Trophoblast cell (in vitro differentiated cells and primary cell): ENCODE measurements at regions not wholly inside any gene's neighbourhood (a gene's known extent, or its start where the extent isn't known, plus 50 kb on each side); places are given as distances from the start of the nearest gene placed in this dataset.

Source experiments
- DNase-seq, 2 donors: peaks; one replicate each; pipeline ENCODE4 v3.0.0-alpha.2; 2016
- H2AFZ ChIP-seq: 2 replicates; pipeline ENCODE4 v1.6.1; 2013; ENCODE audit warnings: low read length, moderate library complexity, mild to moderate bottlenecking; ENCODE audit not compliant: insufficient read depth, poor library complexity
- H2AK5ac ChIP-seq: 2 replicates; pipeline ENCODE4 v1.6.1; 2013; ENCODE audit warnings: mild to moderate bottlenecking, low read length
- H2BK120ac ChIP-seq: 2 replicates; pipeline ENCODE4 v1.6.1; 2013; ENCODE audit warnings: low read length, mild to moderate bottlenecking, moderate library complexity; ENCODE audit not compliant: insufficient read depth, poor library complexity
- H2BK12ac ChIP-seq: 2 replicates; pipeline ENCODE4 v1.6.1; 2013; ENCODE audit warnings: mild to moderate bottlenecking, low read length, moderate library complexity
- H2BK5ac ChIP-seq: 2 replicates; pipeline ENCODE4 v1.6.1; 2013; ENCODE audit warnings: low read length, low read depth, moderate library complexity, mild to moderate bottlenecking; ENCODE audit not compliant: poor library complexity
- H3K14ac ChIP-seq: 2 replicates; pipeline ENCODE4 v1.6.1; 2013; ENCODE audit warnings: mild to moderate bottlenecking, low read length
- H3K18ac ChIP-seq: 2 replicates; pipeline ENCODE4 v1.6.1; 2013; ENCODE audit warnings: mild to moderate bottlenecking, low read length
- H3K23ac ChIP-seq: 2 replicates; pipeline ENCODE4 v1.6.1; 2013; ENCODE audit warnings: low read length
- H3K27ac ChIP-seq: 2 replicates; pipeline ENCODE4 v1.5.1; 2013; ENCODE audit warnings: low read depth, mild to moderate bottlenecking, inconsistent platforms, low read length, moderate library complexity
- H3K27me3 ChIP-seq: 2 replicates; pipeline ENCODE4 v1.6.1; 2013; ENCODE audit warnings: inconsistent platforms, mild to moderate bottlenecking, low read length, moderate library complexity; ENCODE audit not compliant: insufficient read depth
- H3K36me3 ChIP-seq, 2 experiments: 1 replicate in 1 of 2; 2 replicates in 1 of 2; pipeline ENCODE4 v1.6.1; 2013; ENCODE audit warnings: low read length in 2 of 2, mild to moderate bottlenecking in 2 of 2, moderate library complexity in 1 of 2; ENCODE audit not compliant: insufficient read depth in 2 of 2, control insufficient read depth in 1 of 2
- H3K4ac ChIP-seq: 2 replicates; pipeline ENCODE4 v1.6.1; 2013; ENCODE audit warnings: low read depth, mild to moderate bottlenecking, low read length, moderate library complexity
- H3K4me1 ChIP-seq, 2 experiments: 1 replicate in 1 of 2; 2 replicates in 1 of 2; pipeline ENCODE4 v1.6.1; 2013; ENCODE audit warnings: low read length in 2 of 2, mild to moderate bottlenecking in 2 of 2, moderate library complexity in 1 of 2; ENCODE audit not compliant: insufficient read depth in 2 of 2, control insufficient read depth in 1 of 2
- H3K4me2 ChIP-seq: 2 replicates; pipeline ENCODE4 v1.6.1; 2013; ENCODE audit warnings: inconsistent platforms, mild to moderate bottlenecking, low read length, moderate library complexity
- H3K4me3 ChIP-seq: 2 replicates; pipeline ENCODE4 v1.5.1; 2013; ENCODE audit warnings: mild to moderate bottlenecking, low read depth, low read length, inconsistent platforms
- H3K79me1 ChIP-seq: one replicate; pipeline ENCODE4 v1.6.1; 2013; ENCODE audit warnings: low read length
- H3K79me2 ChIP-seq: 2 replicates; pipeline ENCODE4 v1.6.1; 2013; ENCODE audit warnings: low read length, mild to moderate bottlenecking; ENCODE audit not compliant: control insufficient read depth, insufficient read depth, poor library complexity
- H3K9ac ChIP-seq: 2 replicates; pipeline ENCODE4 v1.6.1; 2013; ENCODE audit warnings: mild to moderate bottlenecking, low read length
- H3K9me3 ChIP-seq: 2 replicates; pipeline ENCODE4 v1.6.1; 2013; ENCODE audit warnings: low read depth, mild to moderate bottlenecking, control low read depth, inconsistent platforms, low read length; ENCODE audit not compliant: insufficient read depth
- H4K12ac ChIP-seq: 2 replicates; pipeline ENCODE4 v1.6.1; 2013; ENCODE audit warnings: low read depth, mild to moderate bottlenecking, low read length, moderate library complexity
- H4K8ac ChIP-seq: 2 replicates; pipeline ENCODE4 v1.6.1; 2013; ENCODE audit warnings: low read depth, mild to moderate bottlenecking, low read length, moderate library complexity
- H4K91ac ChIP-seq: one replicate; pipeline ENCODE4 v1.6.1; 2013; ENCODE audit warnings: low read depth, mild to moderate bottlenecking, low read length, moderate library complexity
- WGBS: extraction: QIAGEN DNeasy Blood & Tissue Kit; methylation state at CpG from one replicate; pipeline ENCODE4 v1.1.7; 2013; ENCODE audit warnings: missing lambda C conversion rate; ENCODE audit not compliant: insufficient read length, insufficient coverage; ENCODE audit errors: extremely low coverage; 5-methylcytosine and 5-hydroxymethylcytosine counted together

DNA sequence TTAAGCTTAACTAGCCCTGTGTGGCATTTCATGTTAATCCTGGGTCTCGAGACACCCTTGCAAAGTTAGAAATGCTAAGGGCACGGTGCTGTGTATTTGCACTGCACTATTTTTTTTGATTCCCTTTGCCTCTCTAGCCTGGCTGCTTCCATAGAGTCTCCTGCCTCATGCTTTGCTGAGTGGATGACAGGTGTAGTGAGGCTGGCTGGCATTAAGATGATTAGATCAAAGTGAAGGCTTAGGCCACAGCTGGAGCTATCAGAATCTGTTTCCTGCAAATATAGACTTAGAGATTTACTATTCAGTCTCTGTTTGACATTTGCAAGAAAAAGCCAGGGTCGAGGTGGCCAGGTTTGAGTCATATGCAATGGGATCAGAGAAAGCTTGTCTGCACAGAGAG, 791.1 kb downstream of the AACS start:
- no CpG with 5 or more reads among the region's 3 CpGs for WGBS
- H2BK120ac ChIP-seq, result no peak overlapping the region
- H2BK5ac ChIP-seq, result no peak overlapping the region

GRCh38 chr12:125856896-125857295, 791.7 kb downstream of the AACS start:
- WGBS, result no CpG with 5 or more reads among the region's 3 CpGs

More for the DNA sequence above, 791.1 kb downstream of the AACS start:
- Histone ChIP-seq H3K4me2 (no peak overlapping the region), H3K79me2 (no peaks in the 10 kb centered on the region), H4K8ac (no peak overlapping the region), H3K4me3 (no peak overlapping the region), H4K12ac (no peak overlapping the region), H4K91ac (no peak overlapping the region), H2BK12ac (no peak overlapping the region), H3K27ac (no peak overlapping the region), H3K18ac (no peak overlapping the region), H2AFZ (no peak overlapping the region), H3K14ac (no peak overlapping the region), H3K23ac (no peak overlapping the region), H3K27me3 (no peaks in the 10 kb centered on the region), H3K4me1 (no peaks in the 10 kb centered on the region), H3K36me3 (no peaks in the 10 kb centered on the region), H2AK5ac (no peak overlapping the region), H3K4ac (no peak overlapping the region), H3K9ac (no peak overlapping the region), H3K9me3 (peaks cover 2% of the 10 kb centered on the region), H3K79me1 (no peaks in the 10 kb centered on the region)
- DNase-seq, result no peak

DNA sequence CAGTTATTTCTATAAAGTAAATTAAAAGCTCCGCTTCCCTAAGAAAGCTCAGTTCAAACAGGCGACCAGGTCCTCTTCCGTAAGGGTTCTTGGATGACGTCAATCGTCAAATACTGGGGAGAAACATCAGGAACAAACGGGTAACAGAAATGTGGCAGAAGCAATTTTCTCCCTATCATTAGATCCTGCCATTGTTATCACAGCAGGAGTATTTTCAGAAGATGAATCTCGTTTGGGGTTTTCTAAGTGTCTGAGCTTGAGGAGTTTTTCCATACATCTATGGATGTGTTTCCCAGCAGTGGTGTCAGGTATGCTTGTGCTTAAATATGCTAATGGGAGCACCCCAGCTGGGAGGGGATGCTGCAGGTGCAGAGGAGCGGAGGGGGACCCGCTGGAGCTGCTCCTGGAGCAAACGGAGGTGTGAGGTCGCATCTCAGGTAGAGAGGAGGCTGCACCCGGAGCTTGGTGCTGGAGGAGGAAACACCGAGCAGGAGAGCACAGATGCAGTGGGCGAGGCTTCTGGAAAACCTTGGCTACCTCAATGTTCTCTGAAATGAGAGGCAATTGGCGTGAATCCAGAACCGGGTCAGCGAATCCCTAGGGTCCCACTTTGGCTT, 795.5 kb downstream of the AACS start:
- H2BK5ac ChIP-seq, result no peak overlapping the region
- H4K12ac ChIP-seq, result no peak overlapping the region
- no CpG with 5 or more reads among the region's 17 CpGs for WGBS

More at GRCh38 chr12:125856896-125857295, 791.7 kb downstream of the AACS start:
- no peak overlapping the region for H4K12ac ChIP-seq
- no peak overlapping the region for H3K9ac ChIP-seq
- H2BK12ac ChIP-seq, result no peak overlapping the region
- H3K36me3 ChIP-seq, result no peaks in the 10 kb centered on the region
- no peak overlapping the region for H2BK5ac ChIP-seq
- no peak overlapping the region for H2AFZ ChIP-seq
- H3K9me3 ChIP-seq, result peaks cover 5% of the 10 kb centered on the region
- H3K4me1 ChIP-seq, result no peaks in the 10 kb centered on the region
- H3K79me1 ChIP-seq, result no peaks in the 10 kb centered on the region
- H3K23ac ChIP-seq, result no peak overlapping the region
- H3K79me2 ChIP-seq, result no peaks in the 10 kb centered on the region
- H3K4ac ChIP-seq, result no peak overlapping the region
- no peak for DNase-seq
- no peaks in the 10 kb centered on the region for H3K27me3 ChIP-seq
- H3K14ac ChIP-seq, result no peak overlapping the region
- H3K4me3 ChIP-seq, result no peak overlapping the region
- no peak overlapping the region for H3K18ac ChIP-seq
- H3K4me2 ChIP-seq, result no peak overlapping the region
- H4K8ac ChIP-seq, result no peak overlapping the region
- no peak overlapping the region for H2AK5ac ChIP-seq
- no peak overlapping the region for H2BK120ac ChIP-seq
- no peak overlapping the region for H4K91ac ChIP-seq
- no peak overlapping the region for H3K27ac ChIP-seq

DNA sequence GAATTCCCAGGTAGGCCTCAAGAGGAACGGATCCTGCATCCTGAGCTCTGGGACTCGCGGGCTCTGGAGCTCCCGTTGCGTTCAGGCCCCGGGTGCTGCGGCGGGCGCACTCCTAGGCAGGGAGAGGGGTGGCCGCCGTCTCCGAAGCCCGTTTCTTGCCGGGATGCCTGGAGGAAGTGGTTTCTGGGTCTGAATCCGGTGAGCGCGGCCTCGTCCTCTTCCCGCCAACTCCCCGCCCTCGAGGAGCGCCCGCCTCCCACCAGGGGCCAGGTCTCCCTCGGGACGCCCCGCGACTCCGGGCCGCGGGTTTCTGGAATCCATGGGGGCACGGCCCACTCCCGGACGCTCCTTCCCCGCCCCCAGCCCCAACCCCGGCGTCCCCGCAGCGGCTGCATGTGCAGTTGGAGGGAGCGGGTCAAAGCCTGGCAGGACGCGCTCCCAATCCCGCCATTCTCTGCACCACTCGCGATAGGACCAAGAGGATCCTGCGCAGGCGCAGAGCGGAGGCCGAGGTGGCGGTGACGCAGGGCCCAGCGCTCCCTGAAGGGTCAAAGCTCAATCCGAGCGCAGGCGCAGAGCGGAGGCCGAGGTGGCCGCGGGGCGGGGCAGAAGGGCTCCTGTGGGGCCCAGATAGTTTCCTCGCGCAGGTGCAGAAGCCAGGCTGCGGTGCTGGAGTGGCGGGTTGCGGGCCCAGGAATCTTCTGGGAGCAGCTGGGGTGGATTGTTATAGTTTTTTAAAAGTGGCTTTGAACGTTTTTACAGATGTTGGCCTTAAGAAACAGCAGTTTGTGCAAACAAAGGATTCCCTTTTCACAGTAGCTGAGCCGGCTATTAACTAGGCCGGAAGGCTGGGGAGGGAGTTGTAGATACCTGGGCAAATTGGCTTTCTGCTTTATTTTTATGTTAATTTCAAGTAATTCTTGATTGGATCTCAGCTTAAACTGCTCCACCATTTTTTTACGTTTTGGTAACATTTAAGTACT, 796.4 kb downstream of the AACS start:
- no CpG with 5 or more reads among the region's 68 CpGs for WGBS
- H3K4ac ChIP-seq, result no peak overlapping the region
- no peak overlapping the region for H2BK5ac ChIP-seq
- no peaks in the 10 kb centered on the region for H3K79me1 ChIP-seq
- H2AFZ ChIP-seq, result no peak overlapping the region
- H3K4me2 ChIP-seq, result no peak overlapping the region
- no peak overlapping the region for H2AK5ac ChIP-seq
- H3K79me2 ChIP-seq, result no peaks in the 10 kb centered on the region
- H4K8ac ChIP-seq, result no peak overlapping the region
- no peak overlapping the region for H3K14ac ChIP-seq
- H3K27ac ChIP-seq, result no peak overlapping the region
- H3K36me3 ChIP-seq, result no peaks in the 10 kb centered on the region
- H4K12ac ChIP-seq, result no peak overlapping the region
- H3K27me3 ChIP-seq, result no peaks in the 10 kb centered on the region
- H3K9ac ChIP-seq, result no peak overlapping the region
- no peak overlapping the region for H4K91ac ChIP-seq
- peaks cover 5% of the 10 kb centered on the region for H3K9me3 ChIP-seq
- no peaks in the 10 kb centered on the region for H3K4me1 ChIP-seq
- H3K4me3 ChIP-seq, result no peak overlapping the region
- H3K18ac ChIP-seq, result no peak overlapping the region
- no peak for DNase-seq
- no peak overlapping the region for H3K23ac ChIP-seq
- H2BK120ac ChIP-seq, result no peak overlapping the region
- H2BK12ac ChIP-seq, result no peak overlapping the region

More for the DNA sequence above, 795.5 kb downstream of the AACS start:
- no peak for DNase-seq
- H3K27ac ChIP-seq, result no peak overlapping the region
- H3K4me3 ChIP-seq, result no peak overlapping the region
- H3K9me3 ChIP-seq, result peaks cover 5% of the 10 kb centered on the region
- H3K4me2 ChIP-seq, result no peak overlapping the region
- no peak overlapping the region for H4K91ac ChIP-seq
- no peak overlapping the region for H2AK5ac ChIP-seq
- no peak overlapping the region for H2BK12ac ChIP-seq
- H2AFZ ChIP-seq, result no peak overlapping the region
- H4K8ac ChIP-seq, result no peak overlapping the region
- no peaks in the 10 kb centered on the region for H3K79me2 ChIP-seq
- H2BK120ac ChIP-seq, result no peak overlapping the region
- H3K36me3 ChIP-seq, result no peaks in the 10 kb centered on the region
- no peak overlapping the region for H3K14ac ChIP-seq
- no peak overlapping the region for H3K23ac ChIP-seq
- H3K4me1 ChIP-seq, result no peaks in the 10 kb centered on the region
- H3K27me3 ChIP-seq, result no peaks in the 10 kb centered on the region
- H3K4ac ChIP-seq, result no peak overlapping the region
- H3K79me1 ChIP-seq, result no peaks in the 10 kb centered on the region
- H3K9ac ChIP-seq, result no peak overlapping the region
- H3K18ac ChIP-seq, result no peak overlapping the region
